H1 (cell line): ENCODE measurements at regions not wholly inside any gene's neighbourhood (a gene's known extent, or its start where the extent isn't known, plus 50 kb on each side); places are given as distances from the start of the nearest gene placed in this dataset.

Source experiments
- CTCF ChIA-PET: fragments of 300-600 bp; sonication (Branson Sonifier 250); formaldehyde crosslinking; loops from one replicate; lab custom pipeline; 2021; ENCODE audit not compliant: partially characterized antibody; lab: Charles Lee
- POLR2A ChIA-PET: fragments of 300-600 bp; sonication (Branson Sonifier 250); formaldehyde crosslinking; loops from one replicate; lab custom pipeline; 2021; ENCODE audit warnings: inconsistent platforms; ENCODE audit not compliant: partially characterized antibody; lab: Charles Lee
- DNase-seq, 2 experiments: peaks; one replicate each; pipeline versions ENCODE4 v3.0.0 to v3.0.0-alpha.2; 2010 to 2022; ENCODE audit warnings: low spot score in 2 of 2, low read depth in 1 of 2, mixed read lengths in 1 of 2
- FAIRE-seq: peaks from 2 replicates; lab custom pipeline; 2011; peaks lifted over from hg19 to GRCh38; lab: Jason Lieb, UNC
- H2AFZ ChIP-seq: 2 replicates; pipeline ENCODE4 v1.8.1; 2012; ENCODE audit warnings: low read length, inconsistent platforms
- H2AK5ac ChIP-seq: 2 replicates; pipeline ENCODE4 v1.6.1; 2013; ENCODE audit warnings: low read depth, low read length
- H2BK120ac ChIP-seq: replicated peaks from 2 replicates; pipeline ENCODE3; 2013; ENCODE audit warnings: low read depth, low read length, inconsistent platforms
- H2BK12ac ChIP-seq: 2 replicates; pipeline ENCODE4 v1.6.1; 2013; ENCODE audit warnings: low read depth, low read length
- H2BK15ac ChIP-seq: 2 replicates; pipeline ENCODE4 v1.6.1; 2013; ENCODE audit warnings: low read length
- H2BK20ac ChIP-seq: 2 replicates; pipeline ENCODE4 v1.6.1; 2013; ENCODE audit warnings: low read length
- H2BK5ac ChIP-seq: 2 replicates; pipeline ENCODE4 v1.6.1; 2013; ENCODE audit warnings: low read depth, low read length
- H3K14ac ChIP-seq: 2 replicates; pipeline ENCODE4 v1.6.1; 2013; ENCODE audit warnings: inconsistent platforms; ENCODE audit not compliant: insufficient read length
- H3K18ac ChIP-seq: 2 replicates; pipeline ENCODE4 v1.6.1; 2013; ENCODE audit warnings: low read length; ENCODE audit errors: extremely low read depth
- H3K23ac ChIP-seq: 2 replicates; pipeline ENCODE4 v1.6.1; 2013; ENCODE audit warnings: inconsistent platforms; ENCODE audit not compliant: insufficient read length
- H3K23me2 ChIP-seq: 2 replicates; pipeline ENCODE4 v1.6.1; 2013; ENCODE audit warnings: low read depth, low read length
- H3K27ac ChIP-seq: 2 replicates; pipeline ENCODE4 v1.6.1; 2011; ENCODE audit warnings: low read depth, low read length, inconsistent platforms
- H3K27me3 ChIP-seq, 4 experiments: replicated peaks in 1 of 4; 1 replicate in 1 of 4; 2 replicates in 3 of 4; pipeline versions ENCODE4 v1.6.1 to v1.8.1; 2011 to 2013; ENCODE audit warnings: low read length in 3 of 4, mild to moderate bottlenecking in 3 of 4, inconsistent platforms in 2 of 4, mixed read lengths in 2 of 4, moderate library complexity in 1 of 4; ENCODE audit not compliant: control insufficient read depth in 3 of 4, insufficient read depth in 3 of 4; ENCODE audit errors: extremely low read depth in 1 of 4
- H3K36me3 ChIP-seq, 4 experiments: 2 replicates each; pipeline versions ENCODE4 v1.6.1 to v1.8.1; 2011 to 2013; ENCODE audit warnings: mild to moderate bottlenecking in 4 of 4, low read length in 3 of 4, moderate library complexity in 2 of 4, control low read depth in 1 of 4, inconsistent platforms in 1 of 4; ENCODE audit not compliant: insufficient read depth in 4 of 4, control insufficient read depth in 2 of 4
- H3K4ac ChIP-seq: replicated peaks from 2 replicates; pipeline ENCODE3; 2013; ENCODE audit warnings: low read length, low read depth, mixed read lengths, inconsistent platforms; ENCODE audit not compliant: insufficient read length
- H3K4me1 ChIP-seq, 4 experiments: replicated peaks in 1 of 4; 1 replicate in 1 of 4; 2 replicates in 3 of 4; pipeline versions ENCODE4 v1.6.1 to v1.8.1; 2011 to 2013; ENCODE audit warnings: low read length in 3 of 4, inconsistent platforms in 2 of 4, mixed read lengths in 1 of 4; ENCODE audit not compliant: insufficient read depth in 4 of 4, control insufficient read depth in 3 of 4
- H3K4me2 ChIP-seq, 2 experiments: 2 replicates each; pipeline versions ENCODE4 v1.6.1 to v1.8.1; 2011 to 2013; ENCODE audit warnings: low read depth in 2 of 2, low read length in 2 of 2, control low read depth in 1 of 2, inconsistent platforms in 1 of 2, mild to moderate bottlenecking in 1 of 2; ENCODE audit not compliant: insufficient read depth in 1 of 2
- H3K4me3 ChIP-seq, 4 experiments: fragments of 200-600, 300-600 bp in 1 of 4; sonication (generic), shearing (Covaris generic), sonication (Bioruptor Twin) in 1 of 4; 2 replicates each; pipeline versions ENCODE4 v1.5.1 to v1.8.1; 2011 to 2016; ENCODE audit warnings: low read length in 4 of 4, low read depth in 3 of 4, control low read depth in 2 of 4, inconsistent platforms in 2 of 4, mild to moderate bottlenecking in 2 of 4, mixed read lengths in 1 of 4, moderate library complexity in 1 of 4; ENCODE audit not compliant: insufficient read depth in 2 of 4; ENCODE audit errors: extremely low read depth in 1 of 4
- H3K56ac ChIP-seq: replicated peaks from 2 replicates; pipeline ENCODE3; 2013; ENCODE audit warnings: low read depth, mild to moderate bottlenecking, mixed read lengths, low read length, inconsistent platforms; ENCODE audit not compliant: insufficient read length
- H3K79me1 ChIP-seq: 2 replicates; pipeline ENCODE4 v1.6.1; 2013; ENCODE audit warnings: low read depth, low read length, control low read depth
- H3K79me2 ChIP-seq, 2 experiments: 2 replicates each; pipeline versions ENCODE4 v1.6.1 to v1.8.1; 2012 to 2013; ENCODE audit warnings: low read length in 2 of 2, mild to moderate bottlenecking in 2 of 2, inconsistent platforms in 1 of 2; ENCODE audit not compliant: insufficient read depth in 2 of 2, control insufficient read depth in 1 of 2
- H3K9ac ChIP-seq, 4 experiments: replicated peaks in 1 of 4; 1 replicate in 1 of 4; 2 replicates in 3 of 4; pipeline versions ENCODE4 v1.6.1 to v1.8.1; 2011 to 2013; ENCODE audit warnings: low read depth in 3 of 4, low read length in 3 of 4, control low read depth in 2 of 4, mild to moderate bottlenecking in 2 of 4, moderate library complexity in 2 of 4, inconsistent platforms in 1 of 4; ENCODE audit errors: extremely low read depth in 1 of 4
- H3K9me3 ChIP-seq, 2 experiments: 2 replicates each; pipeline versions ENCODE4 v1.6.1 to v1.8.1; 2012 to 2013; ENCODE audit warnings: mild to moderate bottlenecking in 2 of 2, moderate library complexity in 2 of 2, control low read depth in 1 of 2, inconsistent platforms in 1 of 2, low read depth in 1 of 2, low read length in 1 of 2, mixed read lengths in 1 of 2; ENCODE audit not compliant: insufficient read depth in 2 of 2
- H4K20me1 ChIP-seq, 2 experiments: replicated peaks in 1 of 2; 2 replicates each; pipeline versions ENCODE3 to v1.8.1; 2011 to 2013; ENCODE audit warnings: inconsistent platforms in 2 of 2, low read length in 2 of 2, mild to moderate bottlenecking in 1 of 2; ENCODE audit not compliant: insufficient read depth in 2 of 2, control insufficient read depth in 1 of 2
- H4K5ac ChIP-seq: 2 replicates; pipeline ENCODE4 v1.6.1; 2013; ENCODE audit warnings: low read length, low read depth, mixed read lengths, inconsistent platforms; ENCODE audit not compliant: insufficient read length
- H4K8ac ChIP-seq: 2 replicates; pipeline ENCODE4 v1.8.0; 2013; ENCODE audit warnings: mild to moderate bottlenecking, moderate library complexity, low read length, inconsistent platforms; ENCODE audit not compliant: insufficient read depth; ENCODE audit errors: extremely low read depth
- H4K91ac ChIP-seq: replicated peaks from 2 replicates; pipeline ENCODE3; 2013; ENCODE audit warnings: low read length, mixed read lengths, inconsistent platforms; ENCODE audit not compliant: insufficient read length
- CHD1 ChIP-seq: IDR thresholded peaks from 2 replicates; pipeline ENCODE4 v1.6.1; 2012; ENCODE audit warnings: low read depth, low read length, improper control_type of control experiment
- CREB1 ChIP-seq: IDR thresholded peaks from 2 replicates; pipeline ENCODE4 v1.6.1; 2012; ENCODE audit warnings: inconsistent platforms
- FOSL1 ChIP-seq: IDR thresholded peaks from 2 replicates; pipeline ENCODE4 v1.6.1; 2011; ENCODE audit warnings: mild to moderate bottlenecking, low read depth, low read length, moderate library complexity; ENCODE audit not compliant: insufficient read depth
- HDAC6 ChIP-seq: IDR thresholded peaks from one replicate; pipeline ENCODE4 v1.7.1; 2012; ENCODE audit warnings: low read depth, mild to moderate bottlenecking, inconsistent platforms, low read length, moderate library complexity
- KDM1A ChIP-seq: fragments of 200-600, 300-600 bp; sonication (generic); IDR thresholded peaks from 2 replicates; pipeline ENCODE4 v1.7.1; 2016; ENCODE audit warnings: mild to moderate bottlenecking, low read length, borderline replicate concordance
- MAFK ChIP-seq: IDR thresholded peaks from 2 replicates; pipeline ENCODE4 v1.6.1; 2012; ENCODE audit warnings: low read depth, mild to moderate bottlenecking, improper control_type of control experiment, low read length
- RBBP5 ChIP-seq: IDR thresholded peaks from 2 replicates; pipeline ENCODE4 v1.7.1; 2012; ENCODE audit warnings: low read depth, mild to moderate bottlenecking, inconsistent platforms, low read length, moderate library complexity, borderline replicate concordance
- TAF7 ChIP-seq: optimal IDR thresholded peaks from 2 replicates; pipeline ENCODE3; 2011; ENCODE audit warnings: low read depth, mild to moderate bottlenecking, inconsistent platforms, low read length, moderate library complexity, borderline replicate concordance
- TBP ChIP-seq: IDR thresholded peaks from 2 replicates; pipeline ENCODE4 v1.6.1; 2011; ENCODE audit warnings: low read depth, low read length, improper control_type of control experiment
- TCF12 ChIP-seq: IDR thresholded peaks from 2 replicates; pipeline ENCODE4 v1.6.1; 2011; ENCODE audit warnings: low read depth, mild to moderate bottlenecking, low read length
- TEAD4 ChIP-seq: IDR thresholded peaks from 2 replicates; pipeline ENCODE4 v1.6.1; 2012; ENCODE audit warnings: low read depth, low read length, inconsistent platforms, mixed read lengths
- USF2 ChIP-seq: IDR thresholded peaks from 2 replicates; pipeline ENCODE4 v1.6.1; 2011; ENCODE audit warnings: low read length, improper control_type of control experiment
- WGBS, 2 experiments: shearing (Covaris generic) in 1 of 2; methylation state at CpG; one replicate each; pipeline versions ENCODE4 v1.1.6 to v1.1.7; 2013 to 2015; ENCODE audit warnings: low lambda C conversion rate in 2 of 2, mixed read lengths in 2 of 2, inconsistent platforms in 1 of 2, low coverage in 1 of 2, missing lambda C conversion rate in 1 of 2; ENCODE audit not compliant: insufficient replicate concordance in 2 of 2, insufficient coverage in 1 of 2, insufficient read length in 1 of 2; ENCODE audit errors: extremely low coverage in 1 of 2, missing lambda C conversion rate in 1 of 2; 5-methylcytosine and 5-hydroxymethylcytosine counted together
- TF ChIP-seq, protein P1 (sequence below): IDR thresholded peaks from 2 replicates; pipeline ENCODE4 v1.6.1; 2012; ENCODE audit warnings: inconsistent platforms

DNA sequence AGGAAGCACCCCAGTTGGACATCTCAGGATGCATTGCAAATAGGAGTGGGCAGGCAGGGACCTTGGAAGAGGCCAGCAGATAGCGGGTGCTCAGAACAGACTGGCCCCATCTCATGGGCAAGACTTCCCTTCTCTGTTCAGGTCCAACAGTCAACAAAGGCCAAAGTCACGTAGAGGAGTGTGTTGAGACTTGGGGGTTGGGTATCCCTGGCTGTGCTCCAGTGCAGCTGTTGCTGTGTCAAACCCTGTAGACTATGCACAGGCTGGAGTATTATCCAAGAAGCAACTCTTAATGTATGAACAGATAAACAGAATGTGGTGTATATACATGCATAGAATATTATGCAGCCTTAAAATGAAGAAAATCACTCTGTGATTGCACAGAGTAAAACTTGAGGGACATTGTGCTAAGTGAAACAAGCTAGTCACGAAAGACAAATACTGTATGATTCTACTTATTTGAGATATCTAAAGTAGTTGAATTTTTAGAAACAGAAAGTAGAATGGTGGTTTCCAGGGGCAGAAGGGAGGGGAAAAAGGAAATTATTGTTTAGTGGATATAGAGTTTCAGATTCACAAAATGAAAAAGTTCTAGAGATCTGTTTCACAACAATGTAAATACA lies 192.1 kb upstream of the LCORL start:
- no peak overlapping the region for H3K56ac ChIP-seq
- H3K79me1 ChIP-seq = no peaks in the 10 kb centered on the region
- no peak overlapping the region for H2AK5ac ChIP-seq
- no peak overlapping the region for H2BK12ac ChIP-seq
- H3K79me2 ChIP-seq = no peaks in the 10 kb centered on the region
- H3K4me3 ChIP-seq = no peak overlapping the region
- H3K27me3 ChIP-seq = no peaks in the 10 kb centered on the region
- H3K9ac ChIP-seq = no peak overlapping the region; a peak in 1 of 7 replicates
- no peak overlapping the region for H4K8ac ChIP-seq
- peaks cover 64% of the 10 kb centered on the region in 2 experiments for H3K9me3 ChIP-seq
- H3K14ac ChIP-seq = no peak overlapping the region
- CTCF ChIA-PET = no interaction called here
- POLR2A ChIA-PET = no interaction called here
- no peaks in the 10 kb centered on the region for H3K4me1 ChIP-seq
- H3K23me2 ChIP-seq = no peaks in the 10 kb centered on the region
- H3K23ac ChIP-seq = no peak overlapping the region
- H2BK5ac ChIP-seq = no peak overlapping the region
- no peak overlapping the region for H2AFZ ChIP-seq
- no peak overlapping the region for H3K4me2 ChIP-seq
- H2BK15ac ChIP-seq = no peak overlapping the region
- no peak for FAIRE-seq
- no peak overlapping the region for H3K4ac ChIP-seq
- no peak overlapping the region for H2BK20ac ChIP-seq
- H3K18ac ChIP-seq = no peak overlapping the region
- H4K91ac ChIP-seq = no peak overlapping the region
- no peak overlapping the region for H3K27ac ChIP-seq
- H3K36me3 ChIP-seq = no peaks in the 10 kb centered on the region
- H2BK120ac ChIP-seq = no peak overlapping the region
- WGBS, 2 experiments = 64% methylated on average over 3 of the region's 3 CpGs; no CpG with 5 or more reads in 1 of the 2 experiments
- no peak overlapping the region for H4K5ac ChIP-seq
- no peak for DNase-seq
- H4K20me1 ChIP-seq = no peaks in the 10 kb centered on the region
- no peak for TF ChIP-seq CREB1
- no peak for TF ChIP-seq USF2
- TF ChIP-seq, protein P1, sequence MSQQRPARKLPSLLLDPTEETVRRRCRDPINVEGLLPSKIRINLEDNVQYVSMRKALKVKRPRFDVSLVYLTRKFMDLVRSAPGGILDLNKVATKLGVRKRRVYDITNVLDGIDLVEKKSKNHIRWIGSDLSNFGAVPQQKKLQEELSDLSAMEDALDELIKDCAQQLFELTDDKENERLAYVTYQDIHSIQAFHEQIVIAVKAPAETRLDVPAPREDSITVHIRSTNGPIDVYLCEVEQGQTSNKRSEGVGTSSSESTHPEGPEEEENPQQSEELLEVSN = no peak
- TF ChIP-seq RBBP5 = no peak
- no peak for TF ChIP-seq TEAD4
- TF ChIP-seq TBP = no peak
- TF ChIP-seq FOSL1 = no peak
- no peak for TF ChIP-seq TAF7
- TF ChIP-seq CHD1 = no peak
- TF ChIP-seq TCF12 = no peak
- TF ChIP-seq MAFK = no peak
- no peak for TF ChIP-seq HDAC6
- TF ChIP-seq KDM1A = no peak
